HepG2 (cell line): ENCODE measurements at regions not wholly inside any gene's neighbourhood (a gene's known extent, or its start where the extent isn't known, plus 50 kb on each side); places are given as distances from the start of the nearest gene placed in this dataset.

Experiments used
- ATAC-seq: fragments of 200-7000 bp; cut with Tn5 transposase; 3 replicates; pipeline ENCODE4 v1.9.1; 2020; ENCODE audit warnings: mild to moderate bottlenecking, moderate library complexity
- BruUV-seq: library from RNA; stranded (reverse); fragments of 400-500 nt; replicated peaks from 2 replicates; lab custom pipeline; 2021; lab: Mats Ljungman, UMichigan
- CTCF ChIA-PET: fragments of 300-600 bp; formaldehyde crosslinking; extraction: SDS; loops from one replicate; lab custom pipeline; 2021; ENCODE audit warnings: low total read pairs, inconsistent platforms, low intra/inter-chr PET ratio; lab: Yijun Ruan, JAX
- POLR2A ChIA-PET: fragments of 350-600 bp; sonication (Branson Sonifier 250); formaldehyde crosslinking; loops from one replicate; lab custom pipeline; 2020; ENCODE audit warnings: antibody characterized with exemption, inconsistent platforms; lab: Yijun Ruan, JAX
- DNase-seq: peaks from one replicate; pipeline ENCODE4 v3.0.0-alpha.2; 2015; ENCODE audit warnings: low spot score
- FAIRE-seq: peaks from 3 replicates; lab custom pipeline; 2011; peaks lifted over from hg19 to GRCh38; lab: Jason Lieb, UNC
- H2AFZ ChIP-seq: one replicate; pipeline ENCODE4 v1.6.1; 2011; ENCODE audit warnings: low read length, inconsistent platforms
- H3K27ac ChIP-seq: fragments of 300-600 bp; 3 replicates; pipeline ENCODE4 v1.8.0; 2011; ENCODE audit warnings: mixed run types, mild to moderate bottlenecking, mixed read lengths, low read length, inconsistent platforms; ENCODE audit not compliant: insufficient read depth; ENCODE audit errors: extremely low read length
- H3K27me3 ChIP-seq, 2 experiments: fragments of 200-600 bp in 1 of 2; 2 replicates in 1 of 2; 3 replicates in 1 of 2; pipeline versions ENCODE4 v1.6.0 to v1.8.0; 2011; ENCODE audit warnings: low read length in 2 of 2, mild to moderate bottlenecking in 2 of 2, moderate library complexity in 2 of 2, inconsistent platforms in 1 of 2; ENCODE audit not compliant: insufficient read depth in 2 of 2, control insufficient read depth in 1 of 2
- H3K36me3 ChIP-seq, 2 experiments: fragments of 200-600 bp in 1 of 2; replicated peaks in 1 of 2; 2 replicates in 1 of 2; 3 replicates in 1 of 2; pipeline versions ENCODE4 v1.5.1 to v1.8.0; 2011; ENCODE audit warnings: low read length in 2 of 2, inconsistent platforms in 1 of 2; ENCODE audit not compliant: insufficient read depth in 2 of 2, control insufficient read depth in 1 of 2
- H3K4me1 ChIP-seq: 2 replicates; pipeline ENCODE4 v1.5.1; 2012; ENCODE audit warnings: low read length, inconsistent platforms; ENCODE audit not compliant: insufficient read depth
- H3K4me2 ChIP-seq: 2 replicates; pipeline ENCODE4 v1.6.0; 2011; ENCODE audit warnings: low read depth, low read length, inconsistent platforms
- H3K4me3 ChIP-seq, 3 experiments: fragments of 200-600 bp in 1 of 3; sonication (generic), shearing (Covaris generic) in 1 of 3; replicated peaks in 1 of 3; 2 replicates each; pipeline ENCODE4 v1.5.1; 2011 to 2016; ENCODE audit warnings: low read length in 3 of 3, inconsistent platforms in 2 of 3, low read depth in 2 of 3, mild to moderate bottlenecking in 2 of 3, control low read depth in 1 of 3, mixed read lengths in 1 of 3; ENCODE audit not compliant: insufficient read depth in 1 of 3
- H3K79me2 ChIP-seq: one replicate; pipeline ENCODE4 v1.6.1; 2011; ENCODE audit warnings: low read length, inconsistent platforms; ENCODE audit not compliant: insufficient read depth
- H3K9ac ChIP-seq: 2 replicates; pipeline ENCODE4 v1.6.0; 2011; ENCODE audit warnings: mild to moderate bottlenecking, low read depth, low read length, inconsistent platforms; ENCODE audit not compliant: insufficient read depth
- H3K9me3 ChIP-seq: 2 replicates; pipeline ENCODE4 v1.5.1; 2012; ENCODE audit warnings: mild to moderate bottlenecking, low read length
- H4K20me1 ChIP-seq: 2 replicates; pipeline ENCODE4 v1.6.0; 2011; ENCODE audit warnings: inconsistent platforms, mild to moderate bottlenecking, low read length, moderate library complexity; ENCODE audit not compliant: insufficient read depth
- EED ChIP-seq: sonication (generic); formaldehyde crosslinking; IDR thresholded peaks from 2 replicates; pipeline ENCODE4 v1.5.0; 2020; ENCODE audit warnings: mild to moderate bottlenecking, missing genetic modification reagents
- ELF1 ChIP-seq: sonication (generic); formaldehyde crosslinking; IDR thresholded peaks from 2 replicates; pipeline ENCODE4 v1.4.0; 2020; ENCODE audit warnings: missing genetic modification reagents
- KLF11 ChIP-seq: IDR thresholded peaks from 2 replicates; pipeline ENCODE4 v1.6.1; 2016; ENCODE audit warnings: missing compliant biosample characterization
- MLLT10 ChIP-seq: sonication (generic); formaldehyde crosslinking; IDR thresholded peaks from 2 replicates; pipeline ENCODE4 v1.4.0; 2020; ENCODE audit warnings: missing genetic modification reagents
- RAD21 ChIP-seq: fragments of 450-650 bp; formaldehyde crosslinking; IDR thresholded peaks from 2 replicates; pipeline ENCODE4 v1.5.0; 2020; ENCODE audit warnings: mild to moderate bottlenecking
- RARA ChIP-seq: IDR thresholded peaks from 2 replicates; pipeline ENCODE4 v1.6.1; 2016; ENCODE audit warnings: missing genetic modification reagents, missing compliant biosample characterization
- RXRA ChIP-seq: sonication (generic); formaldehyde crosslinking; IDR thresholded peaks from 2 replicates; pipeline ENCODE4 v1.5.1; 2020; ENCODE audit warnings: missing genetic modification reagents
- SMYD3 ChIP-seq: sonication (generic); formaldehyde crosslinking; IDR thresholded peaks from 2 replicates; pipeline ENCODE4 v1.8.1; 2023; ENCODE audit warnings: mild to moderate bottlenecking, missing genetic modification reagents
- SOX6 ChIP-seq, 2 experiments: fragments of 450-650 bp in 1 of 2; sonication (generic) in 1 of 2; formaldehyde crosslinking in 1 of 2; IDR thresholded peaks; 2 replicates each; pipeline versions ENCODE4 v1.4.0 to v1.6.1; 2017 to 2020; ENCODE audit warnings: antibody characterized with exemption in 1 of 2, mild to moderate bottlenecking in 1 of 2, missing genetic modification reagents in 1 of 2
- SRF ChIP-seq: IDR thresholded peaks from 2 replicates; pipeline ENCODE4 v1.6.1; 2011; ENCODE audit warnings: mild to moderate bottlenecking, low read depth, low read length, moderate library complexity
- ZBTB38 ChIP-seq: sonication (generic); formaldehyde crosslinking; IDR thresholded peaks from 2 replicates; pipeline ENCODE4 v1.5.1; 2020; ENCODE audit warnings: mild to moderate bottlenecking, missing genetic modification reagents
- ZBTB7A ChIP-seq: sonication (generic); formaldehyde crosslinking; IDR thresholded peaks from 2 replicates; pipeline ENCODE4 v1.8.0; 2022; ENCODE audit warnings: mild to moderate bottlenecking, missing genetic modification reagents
- ZFAT ChIP-seq: sonication (generic); formaldehyde crosslinking; conservative IDR thresholded peaks from 2 replicates; pipeline ENCODE4 v1.8.1; 2023; ENCODE audit warnings: missing genetic modification reagents, inconsistent platforms
- ZNF430 ChIP-seq: sonication (generic); formaldehyde crosslinking; IDR thresholded peaks from 2 replicates; pipeline ENCODE4 v1.9.0; 2021; ENCODE audit warnings: mild to moderate bottlenecking, missing genetic modification reagents
- ZNF530 ChIP-seq: sonication (generic); formaldehyde crosslinking; IDR thresholded peaks from 2 replicates; pipeline ENCODE4 v1.5.0; 2020; ENCODE audit warnings: low read depth, mild to moderate bottlenecking, missing genetic modification reagents
- ZNF558 ChIP-seq: sonication (generic); formaldehyde crosslinking; IDR thresholded peaks from 2 replicates; pipeline ENCODE4 v1.9.0; 2022; ENCODE audit warnings: mild to moderate bottlenecking, missing genetic modification reagents, borderline replicate concordance
- ZNF598 ChIP-seq: sonication (generic); formaldehyde crosslinking; IDR thresholded peaks from 2 replicates; pipeline ENCODE4 v1.5.1; 2020; ENCODE audit warnings: mild to moderate bottlenecking, missing genetic modification reagents, borderline replicate concordance
- ZNF615 ChIP-seq: sonication (generic); formaldehyde crosslinking; IDR thresholded peaks from 2 replicates; pipeline ENCODE4 v1.5.0; 2020; ENCODE audit warnings: mild to moderate bottlenecking, missing genetic modification reagents, borderline replicate concordance
- ZNF652 ChIP-seq: IDR thresholded peaks from 2 replicates; pipeline ENCODE4 v1.6.1; 2016; ENCODE audit warnings: low read depth, borderline replicate concordance
- ZSCAN29 ChIP-seq: sonication (generic); formaldehyde crosslinking; conservative IDR thresholded peaks from 2 replicates; pipeline ENCODE4 v1.4.0; 2020; ENCODE audit warnings: mild to moderate bottlenecking, missing genetic modification reagents
- WGBS: methylation state at CpG from one replicate; pipeline ENCODE4 v1.1.6; 2017; ENCODE audit warnings: low lambda C conversion rate; 5-methylcytosine and 5-hydroxymethylcytosine counted together
- in situ Hi-C: cut with HindIII; loops from 2 replicates; pipeline ENCODE4 v1.10.0; 2017; ENCODE audit warnings: low pct_unique_long_range_greater_than_20kb; ENCODE audit not compliant: extremely low pct_ligation_motif_present
- intact Hi-C: fragments of 100-400 bp; cut with micrococcal nuclease; formaldehyde crosslinking; loops from one replicate; pipeline ENCODE4 v1.10.0; 2022; ENCODE audit not compliant: unreplicated experiment
- TF ChIP-seq, protein P1 (sequence below): sonication (generic); formaldehyde crosslinking; IDR thresholded peaks from 2 replicates; pipeline ENCODE4 v1.4.0; 2020; ENCODE audit warnings: mild to moderate bottlenecking, missing genetic modification reagents
- TF ChIP-seq, protein P2 (sequence below): IDR thresholded peaks from 2 replicates; pipeline ENCODE4 v1.6.1; 2012; ENCODE audit warnings: inconsistent platforms

GRCh38 chr1:193413376-193413775, 227.0 kb upstream of the B3GALT2 start:
- in situ Hi-C loops, result no loop called here
- CTCF ChIA-PET, result no interaction called here

GRCh38 chr1:193412748-193413147, 226.3 kb upstream of the B3GALT2 start:
- CTCF ChIA-PET, result no interaction called here
- H3K4me2 ChIP-seq, result no peak overlapping the region
- POLR2A ChIA-PET, result no interaction called here
- no peaks in the 10 kb centered on the region for H3K36me3 ChIP-seq
- in situ Hi-C loops, result no loop called here
- intact Hi-C loops, result no loop called here
- FAIRE-seq (no peak), ATAC-seq (no peak), DNase-seq (no peak)
- WGBS, result 0% methylated on average over 1 of the region's 1 CpG
- no peak overlapping the region for H2AFZ ChIP-seq
- no peak overlapping the region for H3K4me3 ChIP-seq
- H3K9me3 ChIP-seq, result no peaks in the 10 kb centered on the region
- no peaks in the 10 kb centered on the region for H3K79me2 ChIP-seq
- BruUV-seq, result no TSS peak
- no peak overlapping the region for H3K27ac ChIP-seq
- no peaks in the 10 kb centered on the region for H3K4me1 ChIP-seq
- no peak overlapping the region for H3K9ac ChIP-seq
- H3K27me3 ChIP-seq, result no peaks in the 10 kb centered on the region
- no peaks in the 10 kb centered on the region for H4K20me1 ChIP-seq
- no peak for TF ChIP-seq ZFAT (CRISPR knock-in tag)
- TF ChIP-seq ZNF530 (CRISPR knock-in tag), result no peak
- no peak for TF ChIP-seq ZBTB7A (CRISPR knock-in tag)
- TF ChIP-seq SMYD3, result no peak
- TF ChIP-seq ZNF652 (CRISPR knock-in tag), result no peak
- TF ChIP-seq ZSCAN29 (CRISPR knock-in tag), result no peak
- TF ChIP-seq RARA (CRISPR knock-in tag), result no peak
- no peak for TF ChIP-seq ZNF598 (CRISPR knock-in tag)
- TF ChIP-seq EED, result no peak
- no peak for TF ChIP-seq SOX6 (IDR thresholded peaks at IDR 0.05)
- no peak for TF ChIP-seq SOX6 (CRISPR knock-in tag; IDR thresholded peaks at IDR 0.05)
- no peak for TF ChIP-seq KLF11 (CRISPR knock-in tag)
- no peak for TF ChIP-seq SRF
- TF ChIP-seq ZNF430 (CRISPR knock-in tag), result no peak
- TF ChIP-seq ZNF558 (CRISPR knock-in tag), result no peak

More at GRCh38 chr1:193413376-193413775, 227.0 kb upstream of the B3GALT2 start:
- H3K4me1 ChIP-seq, result no peaks in the 10 kb centered on the region
- H3K79me2 ChIP-seq, result no peaks in the 10 kb centered on the region
- FAIRE-seq (no peak), ATAC-seq (no peak), DNase-seq (no peak)
- no peak overlapping the region for H3K4me3 ChIP-seq
- H3K27ac ChIP-seq, result no peak overlapping the region
- no peaks in the 10 kb centered on the region for H4K20me1 ChIP-seq
- H3K9me3 ChIP-seq, result no peaks in the 10 kb centered on the region
- BruUV-seq, result no TSS peak
- H3K27me3 ChIP-seq, result no peaks in the 10 kb centered on the region
- TF ChIP-seq ZBTB38 (CRISPR knock-in tag), result no peak
- TF ChIP-seq RXRA (CRISPR knock-in tag), result no peak
- no peak for TF ChIP-seq MLLT10 (CRISPR knock-in tag)
- no peak for TF ChIP-seq RAD21 (CRISPR knock-in tag)
- no peak for TF ChIP-seq ELF1
- TF ChIP-seq, protein P1, sequence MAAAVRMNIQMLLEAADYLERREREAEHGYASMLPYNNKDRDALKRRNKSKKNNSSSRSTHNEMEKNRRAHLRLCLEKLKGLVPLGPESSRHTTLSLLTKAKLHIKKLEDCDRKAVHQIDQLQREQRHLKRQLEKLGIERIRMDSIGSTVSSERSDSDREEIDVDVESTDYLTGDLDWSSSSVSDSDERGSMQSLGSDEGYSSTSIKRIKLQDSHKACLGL (CRISPR knock-in tag), result no peak
- no peak for TF ChIP-seq ZNF615 (CRISPR knock-in tag)
- TF ChIP-seq, protein P2, sequence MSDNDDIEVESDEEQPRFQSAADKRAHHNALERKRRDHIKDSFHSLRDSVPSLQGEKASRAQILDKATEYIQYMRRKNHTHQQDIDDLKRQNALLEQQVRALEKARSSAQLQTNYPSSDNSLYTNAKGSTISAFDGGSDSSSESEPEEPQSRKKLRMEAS, result no peak
- no peak overlapping the region for H2AFZ ChIP-seq
- no peaks in the 10 kb centered on the region for H3K36me3 ChIP-seq
- no peak overlapping the region for H3K9ac ChIP-seq
- intact Hi-C loops, result no loop called here
- WGBS, result 90% methylated on average over 3 of the region's 3 CpGs
- POLR2A ChIA-PET, result no interaction called here
- H3K4me2 ChIP-seq, result no peak overlapping the region
